ENCODE measurements at regions not wholly inside any gene's neighbourhood (a gene's known extent, or its start where the extent isn't known, plus 50 kb on each side); places are given as distances from the start of the nearest gene placed in this dataset.
A peak's percentile ranks its signal among the peaks of the same experiment; 100 is the strongest.

DNA sequence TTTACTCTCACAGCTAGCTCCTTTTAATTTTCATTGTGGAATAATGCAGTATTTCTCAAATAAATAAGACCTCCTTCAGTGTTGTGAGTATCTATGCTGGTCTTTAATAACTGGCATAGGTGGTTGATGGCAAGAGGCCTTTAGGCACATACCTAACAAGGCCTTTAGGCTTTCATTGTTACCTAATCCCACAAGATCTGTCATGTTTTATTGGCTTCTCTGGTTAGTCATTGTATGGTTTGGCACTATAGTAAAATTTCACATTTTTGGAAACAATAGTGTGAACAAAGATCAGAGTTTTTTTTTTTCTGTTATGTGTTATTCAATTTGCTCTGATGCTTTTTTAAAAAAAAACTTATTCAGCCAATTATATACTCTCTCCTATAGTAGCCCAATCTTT is 89.8 kb upstream of the NEUROD1 start:
- no peak for DNase-seq (ENCODE audit: low read depth)

DNA sequence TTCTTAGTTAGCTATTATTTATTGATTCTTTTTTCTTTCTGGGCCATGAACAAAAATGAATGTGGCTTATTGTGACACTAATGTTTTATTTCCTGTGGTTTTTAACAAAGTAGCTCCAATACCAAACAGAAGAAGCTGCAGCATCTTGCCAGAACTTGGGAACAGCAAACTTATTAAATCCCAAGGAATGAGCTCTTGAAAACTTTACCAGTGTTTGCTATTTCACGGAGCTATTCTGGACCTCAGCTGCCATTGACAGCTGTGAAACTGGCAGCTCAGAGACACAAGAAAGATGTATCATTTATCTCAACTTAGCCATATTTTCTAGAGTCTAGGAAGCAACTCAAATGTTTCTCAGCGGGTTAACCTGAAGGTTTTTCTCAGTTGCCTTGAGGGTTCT is 91.0 kb upstream of the NEUROD1 start:
- no peak for DNase-seq (ENCODE audit: low read depth)

DNA sequence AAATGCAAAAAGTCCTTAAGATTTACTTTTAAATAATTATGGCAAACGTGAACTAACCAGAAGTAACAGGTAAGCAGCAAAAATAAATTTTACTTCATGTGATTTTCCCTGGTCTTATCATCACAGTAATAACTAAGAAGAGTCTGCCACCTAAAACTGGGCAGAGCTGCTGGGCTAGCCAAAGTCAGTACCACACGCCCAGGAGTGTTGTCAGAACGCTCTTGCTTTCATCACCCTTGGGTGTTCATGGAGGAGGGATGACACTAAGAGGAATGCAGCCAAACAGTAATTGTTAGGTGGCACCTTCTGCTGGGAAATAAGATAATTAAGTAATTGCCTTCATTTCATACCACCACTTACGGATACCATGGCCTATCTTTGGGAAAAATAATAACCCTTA is 92.0 kb upstream of the NEUROD1 start:
- no peak for DNase-seq (ENCODE audit: low read depth)

DNA sequence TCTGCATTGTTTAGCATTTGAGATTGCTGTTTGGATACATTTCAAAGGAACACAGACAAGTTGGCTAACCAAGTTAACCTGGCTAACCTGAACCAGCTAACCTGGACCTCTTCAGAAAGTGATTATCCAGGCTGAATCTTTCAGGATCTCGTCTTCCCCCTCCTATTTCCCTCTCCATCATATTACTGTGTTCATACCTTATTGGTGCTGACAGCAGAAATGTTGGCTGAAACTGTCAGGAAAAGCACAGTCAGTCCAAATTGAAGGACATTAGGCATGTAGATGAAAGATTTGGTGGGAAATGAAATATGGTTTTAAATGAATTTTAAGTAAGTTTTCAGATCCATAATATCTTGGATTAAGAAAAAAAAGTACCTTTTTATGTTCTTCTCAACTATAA is 92.5 kb upstream of the NEUROD1 start:
- DNase-seq (ENCODE audit: low read depth) = no peak

DNA sequence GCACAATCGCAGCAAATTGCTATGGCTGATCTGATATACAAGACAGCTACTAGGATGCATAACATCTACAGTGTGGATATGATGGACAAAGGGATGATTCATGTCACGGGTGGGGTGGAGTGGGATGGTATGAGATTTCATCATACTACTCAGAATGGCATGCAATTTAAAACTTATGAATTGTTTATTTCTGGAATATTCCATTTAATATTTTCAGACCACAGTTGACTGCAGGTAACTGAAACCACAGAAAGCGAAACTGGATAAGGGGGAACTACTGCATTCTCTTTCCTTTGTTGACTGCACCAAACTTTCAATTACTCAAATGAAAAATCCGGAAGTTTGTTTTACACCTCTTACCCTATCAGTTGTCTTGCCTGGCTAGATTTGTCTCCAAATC is 94.4 kb upstream of the NEUROD1 start:
- peak; percentile 36 for DNase-seq (ENCODE audit: low read depth)

DNA sequence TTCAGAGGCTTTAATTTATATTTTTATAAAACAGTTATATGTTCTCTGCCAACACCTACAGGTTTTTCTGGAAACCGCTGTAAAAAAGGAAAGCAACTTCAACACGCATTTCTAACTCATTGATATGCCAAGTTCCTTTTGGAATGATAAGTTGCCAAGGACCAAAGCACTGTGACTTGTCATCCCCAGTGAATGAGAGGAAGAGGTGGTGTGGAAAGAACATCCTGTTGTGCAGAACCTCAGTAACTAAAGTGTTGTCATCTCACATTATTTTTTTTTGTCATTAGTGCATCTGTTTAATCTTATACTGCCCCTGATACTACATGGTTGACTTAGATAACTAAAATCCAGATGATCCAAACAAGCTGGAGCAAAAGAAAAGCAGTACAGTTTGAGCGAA is 96.0 kb upstream of the NEUROD1 start:
- no peak for DNase-seq (ENCODE audit: low read depth)

DNA sequence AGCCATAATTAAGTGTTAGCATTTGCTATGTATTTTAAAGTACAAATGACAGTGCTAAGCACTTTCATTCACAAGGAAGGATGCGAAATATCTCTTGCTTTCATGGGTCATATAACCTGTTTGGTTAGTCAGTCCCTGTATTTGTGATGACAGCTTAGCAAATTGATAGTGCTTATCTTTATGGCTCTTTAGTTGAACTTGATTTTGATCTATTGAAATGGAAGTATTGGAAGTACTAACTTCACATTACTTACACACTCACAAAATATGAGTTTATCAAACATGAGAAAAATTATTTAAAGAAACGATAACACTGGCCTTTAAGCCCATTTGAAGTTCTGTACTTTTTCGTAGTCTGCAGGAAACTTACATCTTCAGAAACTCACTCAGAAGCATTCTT is 97.4 kb upstream of the NEUROD1 start:
- DNase-seq (ENCODE audit: low read depth) = no peak

DNA sequence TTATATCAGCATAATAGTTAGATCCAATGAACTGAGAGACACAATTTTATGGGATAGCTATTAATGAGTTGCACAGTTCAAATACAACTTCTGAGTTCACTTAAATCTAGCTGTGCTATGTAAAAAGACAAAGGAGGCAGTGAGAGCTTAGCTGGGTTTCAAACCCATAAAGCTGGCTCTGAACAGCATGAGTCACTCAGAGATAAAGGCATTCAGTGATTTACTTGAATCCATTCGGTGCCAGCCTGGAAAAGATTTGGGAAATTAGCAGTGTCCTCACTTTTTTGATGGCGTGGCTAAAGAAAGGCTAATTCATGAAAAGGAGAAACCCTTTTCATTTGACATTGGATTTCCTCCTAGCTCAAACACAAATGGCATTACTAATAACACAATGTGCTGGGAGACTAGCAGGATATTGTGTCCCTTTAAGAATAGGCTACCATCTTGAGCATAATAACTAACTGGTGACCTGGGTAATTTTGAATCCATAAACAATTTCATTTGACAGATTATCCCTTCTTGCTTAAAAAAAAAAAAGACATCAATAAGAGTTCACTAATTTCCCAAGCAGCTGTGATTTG is 98.4 kb upstream of the NEUROD1 start:
- DNase-seq (ENCODE audit: low read depth) = peak; percentile 69

DNA sequence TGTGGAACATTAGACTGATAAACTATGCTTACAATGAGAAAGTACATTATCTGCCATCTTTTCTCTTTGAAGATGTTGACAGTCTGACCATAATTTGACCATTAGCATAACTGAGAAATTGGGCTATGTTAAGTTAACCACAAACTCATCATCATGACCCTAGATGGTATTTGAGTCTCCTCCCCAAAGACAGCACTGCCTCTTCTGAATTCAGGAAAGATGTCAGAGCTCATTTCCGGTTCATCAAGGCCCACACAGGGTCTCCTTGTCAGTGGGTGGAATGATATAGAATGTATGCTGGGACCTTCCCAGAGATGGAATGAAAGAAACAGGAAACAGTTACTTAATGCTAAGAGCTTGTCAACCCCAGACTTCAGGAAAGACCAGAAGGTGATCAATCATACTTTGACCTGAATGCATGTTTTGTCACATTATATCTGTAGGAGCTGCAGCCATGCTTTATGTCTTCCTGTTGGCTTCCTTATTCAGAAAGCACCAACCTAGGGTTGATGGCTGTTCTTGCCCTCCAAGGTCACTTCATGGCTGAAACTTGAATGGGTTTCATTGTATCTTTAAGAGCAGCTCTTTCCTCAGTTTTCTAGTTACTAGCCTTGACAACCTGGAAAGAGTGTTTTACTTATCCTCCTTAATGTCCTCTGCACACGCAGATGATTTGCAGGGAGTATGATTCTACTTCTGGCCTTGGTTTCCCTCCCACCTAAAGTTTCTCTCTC is 99.1 kb upstream of the NEUROD1 start:
- DNase-seq (ENCODE audit: low read depth) = peak; percentile 68

DNA sequence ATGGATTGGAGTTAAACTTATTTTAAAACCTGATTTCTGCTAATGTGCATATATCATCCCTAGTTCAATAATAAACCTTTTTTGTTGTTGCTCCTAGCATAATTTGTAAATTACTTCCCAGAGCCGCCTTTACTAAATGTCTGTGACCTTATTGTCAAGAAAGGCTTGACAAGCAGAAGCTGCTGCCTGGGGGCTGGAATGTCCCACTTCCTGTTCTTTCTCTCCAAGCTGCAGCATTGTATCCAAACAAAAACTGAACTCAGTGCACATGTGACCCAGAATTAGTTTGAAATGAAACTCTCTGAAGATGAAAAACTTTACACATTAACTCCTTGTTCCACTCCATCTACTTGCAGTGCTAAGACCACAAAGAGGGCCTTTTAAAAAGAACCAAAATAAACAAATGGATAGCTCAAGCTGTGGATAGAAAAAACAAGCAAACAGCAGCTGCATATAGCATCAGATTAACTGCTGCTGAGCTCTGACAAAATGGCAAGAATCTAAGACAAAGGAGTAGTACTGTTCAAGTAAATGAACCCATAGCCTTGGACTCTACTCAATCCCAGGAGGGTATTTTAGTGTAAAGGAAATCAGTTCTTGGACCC is 99.8 kb upstream of the NEUROD1 start:
- DNase-seq (ENCODE audit: low read depth) = peak; percentile 84

DNA sequence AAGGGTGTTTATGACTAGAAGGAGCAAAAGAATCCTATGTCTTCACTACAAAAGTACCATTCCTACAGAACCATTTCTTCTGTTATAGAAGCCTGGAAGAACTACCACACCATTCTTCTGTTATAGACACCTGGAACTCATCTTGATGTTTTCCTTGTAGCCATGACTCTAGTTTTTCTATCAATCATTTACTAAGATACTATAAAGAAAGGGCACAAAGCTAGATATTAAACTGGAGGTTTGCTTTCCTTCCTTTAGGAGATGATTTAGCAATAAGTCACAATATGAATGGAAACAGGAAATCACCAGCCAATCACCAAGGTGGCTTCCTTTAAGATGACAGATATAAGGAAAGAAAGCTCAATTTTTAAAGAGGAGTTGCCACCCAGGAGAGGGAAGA is 100.3 kb upstream of the NEUROD1 start:
- no peak for DNase-seq (ENCODE audit: low read depth)

DNA sequence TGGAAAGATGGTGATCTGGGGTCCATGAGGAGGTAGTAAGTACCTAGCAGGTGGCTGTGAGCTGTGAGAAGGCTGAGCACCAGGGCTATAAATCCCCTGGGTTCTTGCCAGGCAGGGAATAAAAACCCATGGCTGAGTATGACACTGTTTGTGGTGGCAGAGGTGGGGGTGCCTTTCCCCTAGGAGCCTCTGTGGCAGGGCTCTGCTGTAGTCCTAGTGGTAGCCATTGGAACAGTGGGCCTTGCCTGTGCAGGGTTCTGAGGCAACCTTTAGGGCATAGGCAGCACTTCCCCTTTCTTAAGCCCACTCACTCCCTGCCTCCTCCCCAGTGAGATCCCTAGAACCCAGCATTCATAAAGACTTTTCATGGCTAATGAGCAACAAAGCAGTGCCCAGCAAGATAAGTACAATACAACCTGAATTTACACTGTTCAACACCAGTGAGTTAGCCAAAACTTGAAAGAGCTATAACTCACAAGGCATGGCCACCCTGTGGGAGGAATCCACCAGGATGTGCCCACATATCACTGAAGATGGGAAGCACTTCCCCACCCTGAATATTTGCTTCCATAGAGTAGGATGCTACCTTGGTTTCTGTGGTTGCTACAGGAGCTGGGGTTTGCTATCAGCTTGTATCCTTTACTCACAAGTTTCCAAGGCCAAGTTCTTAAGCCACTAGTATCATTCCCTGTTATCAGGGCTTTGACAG is 100.9 kb upstream of the NEUROD1 start:
- peak; percentile 37 for DNase-seq (ENCODE audit: low read depth)

DNA sequence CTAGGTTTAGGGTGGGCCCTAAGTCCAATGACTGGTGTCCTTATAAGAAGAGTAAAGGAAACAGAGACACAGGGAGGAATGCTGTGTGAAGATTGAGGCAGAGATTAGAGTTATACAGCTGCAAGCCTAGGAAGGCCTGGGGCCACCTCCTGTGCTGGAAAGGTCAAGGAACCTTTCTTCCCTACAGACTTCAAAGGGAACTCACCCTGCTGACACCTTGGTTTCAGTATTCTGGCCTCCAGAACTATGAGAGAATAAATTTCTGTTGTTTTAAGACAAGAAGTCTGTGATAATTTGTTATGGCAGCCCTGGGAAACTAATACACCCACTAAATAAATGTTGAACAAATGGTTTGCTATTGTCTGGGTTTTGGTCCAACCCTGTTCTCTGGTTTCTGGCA is 102.3 kb upstream of the NEUROD1 start:
- DNase-seq (ENCODE audit: low read depth) = peak; percentile 86

DNA sequence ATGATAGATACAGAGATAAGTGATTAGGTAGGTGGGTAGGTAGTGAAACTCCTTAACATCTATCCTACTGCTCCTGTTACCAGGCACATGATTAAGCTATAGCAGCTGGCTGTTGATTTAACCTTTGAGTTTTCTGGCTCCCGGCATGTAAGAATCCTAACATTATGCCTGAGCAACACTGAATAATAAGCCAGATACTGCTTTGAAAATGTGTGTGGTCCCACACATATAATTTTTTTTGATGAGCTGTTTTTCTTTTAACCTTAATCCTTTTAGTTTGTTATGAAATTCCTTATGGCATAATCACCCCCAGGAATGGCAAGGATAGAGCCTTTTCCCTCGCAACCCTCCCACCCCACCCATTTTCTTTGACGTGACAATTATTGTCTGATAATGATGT is 104.2 kb upstream of the NEUROD1 start:
- peak; percentile 52 for DNase-seq (ENCODE audit: low read depth)

DNA sequence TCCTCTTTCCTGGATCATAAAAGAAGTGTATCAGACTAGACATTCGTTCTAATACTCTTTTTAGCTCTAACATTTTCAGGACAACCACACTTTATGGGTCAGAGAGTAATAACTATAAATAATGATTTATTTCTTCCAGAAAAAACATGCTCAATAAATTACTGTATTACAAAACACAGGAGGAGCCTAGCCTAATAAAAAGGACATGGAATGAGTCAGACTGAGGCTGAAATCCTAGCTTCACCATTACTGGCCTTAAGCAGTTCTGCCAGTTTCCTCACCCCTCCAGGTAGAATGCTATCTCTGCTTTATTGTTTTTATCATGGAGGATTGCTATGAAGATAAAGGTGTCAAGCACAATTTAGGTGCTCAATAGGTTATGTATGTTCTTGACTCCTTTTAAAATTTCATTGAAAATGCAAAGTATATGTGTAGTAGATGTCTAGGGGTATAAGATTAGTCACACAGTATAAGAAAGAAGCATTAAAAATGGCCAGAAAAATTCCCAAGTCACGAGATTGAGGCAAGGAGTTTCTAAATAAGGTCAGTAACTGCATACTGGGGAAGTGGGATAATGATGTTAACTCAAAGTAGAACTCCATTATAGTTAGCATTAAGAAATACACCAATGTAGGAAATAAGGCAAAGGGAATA is 105.5 kb upstream of the NEUROD1 start:
- peak; percentile 65 for DNase-seq (ENCODE audit: low read depth)

DNA sequence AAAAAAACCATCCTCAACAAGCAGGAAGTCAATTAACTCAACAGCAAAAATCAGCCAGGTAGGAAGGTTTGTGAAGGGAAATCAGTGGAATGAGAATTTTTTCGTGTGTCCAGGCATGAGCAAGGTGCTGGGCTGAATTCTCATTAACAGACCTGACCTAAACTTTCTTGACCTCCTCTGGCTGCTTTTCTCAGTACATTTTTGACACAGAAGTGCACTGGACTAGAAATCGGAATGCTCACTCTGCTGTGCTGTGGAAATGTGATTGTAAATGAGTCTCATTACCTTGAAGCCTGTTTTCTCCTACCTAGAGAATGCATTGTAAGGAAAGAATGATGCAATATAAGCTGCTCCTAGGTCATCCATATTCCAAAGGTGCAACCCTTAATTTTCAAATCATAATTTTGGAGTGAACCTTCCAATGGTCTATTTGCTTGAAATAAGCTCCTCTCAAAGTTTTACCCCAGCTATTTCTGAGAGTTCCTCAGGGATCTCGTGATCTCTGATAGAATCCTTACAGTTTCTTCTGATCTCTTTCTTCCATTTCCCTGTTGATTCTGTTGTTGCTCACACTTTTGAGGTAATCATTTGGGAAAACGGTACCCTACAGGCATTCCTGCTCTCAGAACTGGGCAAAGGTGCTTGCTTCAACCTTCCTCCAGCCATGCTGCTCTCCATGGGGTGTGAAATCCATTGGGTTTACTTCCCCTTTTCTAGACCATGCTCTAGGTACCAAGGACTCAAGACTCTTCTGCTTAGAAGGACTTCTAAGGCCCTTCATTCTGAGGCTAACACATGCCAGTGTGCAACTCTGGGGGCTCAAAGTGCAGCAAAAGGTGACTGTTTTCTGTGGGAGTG is 104.9 kb upstream of the ITPRID2 start:
- no peak for DNase-seq (ENCODE audit: low read depth)

DNA sequence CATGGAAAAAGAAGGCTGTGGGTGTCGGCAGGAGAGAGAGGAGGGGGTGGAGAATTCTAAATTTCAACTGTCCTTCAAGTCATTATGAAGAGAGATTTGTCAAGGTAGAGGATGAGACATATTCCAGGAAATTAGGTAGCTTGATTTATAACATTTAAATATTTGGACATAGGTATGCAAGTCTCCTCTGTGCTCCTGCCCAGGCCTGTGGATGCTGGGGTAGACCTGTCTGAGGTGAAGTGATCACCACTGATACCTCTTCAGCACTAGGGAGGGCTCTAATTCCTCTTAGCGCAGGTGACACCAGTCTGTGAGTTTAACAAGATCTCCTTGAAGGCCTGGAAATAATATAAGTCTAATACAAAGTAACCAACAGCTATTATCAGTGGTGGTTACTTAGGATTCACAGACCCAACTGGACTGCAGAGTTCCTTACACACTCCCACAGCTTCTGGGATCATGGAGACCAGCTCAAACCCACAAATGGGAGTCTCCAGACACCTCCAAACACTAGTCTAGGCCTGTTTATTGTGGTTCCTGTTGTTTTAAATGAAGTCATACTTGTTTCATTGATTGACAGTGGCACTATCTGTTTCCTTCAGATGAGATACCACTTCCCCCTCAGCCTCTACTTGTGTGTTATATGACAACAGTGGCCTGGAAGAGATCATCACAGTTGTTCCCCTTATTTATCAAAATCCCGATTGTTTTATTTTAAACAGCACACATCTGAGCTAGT is 104.1 kb upstream of the ITPRID2 start:
- DNase-seq (ENCODE audit: low read depth) = no peak

DNA sequence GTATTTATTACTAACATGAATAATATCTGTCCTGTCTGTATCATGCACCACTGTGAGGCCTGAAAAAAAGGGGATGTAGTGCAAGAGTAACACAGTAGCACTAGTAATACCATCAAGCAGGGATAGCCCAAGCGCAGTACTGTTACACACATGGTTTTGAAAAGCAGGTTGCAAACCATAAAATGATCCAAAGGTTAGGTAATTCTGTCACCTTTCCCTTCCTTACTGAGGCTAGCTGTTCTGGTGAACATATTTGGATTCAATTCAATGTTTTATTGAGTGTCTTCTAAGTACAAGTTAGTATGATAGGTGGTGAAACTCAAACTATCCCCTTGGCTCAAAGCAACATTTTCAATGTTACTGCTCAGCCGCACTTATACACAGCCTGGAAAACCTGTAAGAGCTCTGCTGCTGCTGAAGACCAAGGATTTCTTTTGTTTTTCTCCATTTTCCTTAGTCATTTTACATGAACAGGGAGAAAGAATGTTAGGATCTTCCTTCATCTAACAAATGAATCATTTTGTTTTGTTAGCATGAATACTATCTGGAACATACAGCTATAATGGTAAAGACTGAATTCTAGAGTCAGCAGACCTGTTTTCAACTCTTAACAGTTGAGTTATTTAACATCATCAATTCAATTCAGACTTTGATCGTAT is 102.5 kb upstream of the ITPRID2 start:
- no peak for DNase-seq (ENCODE audit: low read depth)

DNA sequence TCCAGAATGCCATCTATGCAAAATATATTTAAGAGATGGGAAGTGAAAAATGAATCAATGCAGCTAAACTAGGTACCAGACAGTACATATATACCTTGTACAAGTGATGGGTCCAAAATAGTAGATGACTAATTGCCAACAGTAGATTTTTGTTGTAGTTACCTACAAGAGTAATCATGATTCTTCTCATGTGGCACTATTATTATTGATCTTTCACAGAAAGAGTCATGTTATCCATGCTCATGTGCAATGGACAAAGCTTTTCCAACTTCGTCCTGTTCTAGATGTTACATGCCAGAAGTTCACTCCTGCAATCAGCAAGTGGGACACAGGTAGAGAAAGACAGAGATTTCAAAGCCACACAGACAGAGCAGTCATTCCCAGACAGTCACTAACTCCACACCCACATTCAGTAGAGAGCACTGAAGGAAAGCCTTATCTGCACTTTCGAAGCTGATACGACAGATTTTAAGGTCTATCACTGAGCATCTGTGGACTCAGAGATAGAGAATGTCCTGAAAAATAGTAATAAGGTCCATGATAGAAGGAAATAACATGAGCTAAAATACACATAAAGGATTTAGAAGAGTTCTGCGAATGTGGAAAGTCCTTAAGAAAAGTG is 101.6 kb upstream of the ITPRID2 start:
- no peak for DNase-seq (ENCODE audit: low read depth)

Measured in RPMI7951 (cell line).